H9 (cell line): ENCODE measurements at regions not wholly inside any gene's neighbourhood (a gene's known extent, or its start where the extent isn't known, plus 50 kb on each side); places are given as distances from the start of the nearest gene placed in this dataset.

Experiments used
- DNase-seq: peaks from one replicate; pipeline ENCODE4 v3.0.0-alpha.2; 2017
- H2AFZ ChIP-seq: one replicate; pipeline ENCODE4 v1.6.1; 2013; ENCODE audit warnings: mild to moderate bottlenecking, low read length, control low read depth, moderate library complexity
- H2AK5ac ChIP-seq: 2 replicates; pipeline ENCODE4 v1.6.1; 2013; ENCODE audit warnings: low read length, control low read depth, mixed read lengths; ENCODE audit not compliant: insufficient read length
- H2BK120ac ChIP-seq: one replicate; pipeline ENCODE4 v1.6.1; 2013; ENCODE audit warnings: low read depth, mild to moderate bottlenecking, low read length, control low read depth, inconsistent platforms; ENCODE audit not compliant: poor library complexity, severe bottlenecking
- H2BK12ac ChIP-seq: 2 replicates; pipeline ENCODE4 v1.6.1; 2013; ENCODE audit warnings: low read length, control low read depth, mixed read lengths, low read depth; ENCODE audit not compliant: insufficient read length
- H2BK15ac ChIP-seq: 2 replicates; pipeline ENCODE4 v1.6.1; 2013; ENCODE audit warnings: low read depth, low read length, control low read depth
- H2BK20ac ChIP-seq: one replicate; pipeline ENCODE4 v1.6.1; 2013; ENCODE audit warnings: low read depth, mild to moderate bottlenecking, low read length, control low read depth, inconsistent platforms; ENCODE audit not compliant: poor library complexity, severe bottlenecking
- H2BK5ac ChIP-seq: 2 replicates; pipeline ENCODE4 v1.6.1; 2013; ENCODE audit warnings: low read length, control low read depth, mixed read lengths; ENCODE audit not compliant: insufficient read length
- H3K14ac ChIP-seq: 2 replicates; pipeline ENCODE4 v1.6.1; 2013; ENCODE audit warnings: low read length, control low read depth; ENCODE audit not compliant: insufficient read depth
- H3K18ac ChIP-seq: 2 replicates; pipeline ENCODE4 v1.6.1; 2013; ENCODE audit warnings: low read depth, mild to moderate bottlenecking, mixed read lengths, low read length, control low read depth; ENCODE audit not compliant: insufficient read length
- H3K23ac ChIP-seq: 2 replicates; pipeline ENCODE4 v1.6.1; 2013; ENCODE audit warnings: low read length, control low read depth, mixed read lengths, low read depth; ENCODE audit not compliant: insufficient read length
- H3K23me2 ChIP-seq: 2 replicates; pipeline ENCODE4 v1.6.1; 2013; ENCODE audit warnings: low read depth, mild to moderate bottlenecking, mixed read lengths, low read length, control low read depth; ENCODE audit not compliant: insufficient read length, poor library complexity, severe bottlenecking
- H3K27ac ChIP-seq: 2 replicates; pipeline ENCODE4 v1.5.1; 2013; ENCODE audit warnings: low read length, control low read depth, mixed read lengths, low read depth; ENCODE audit not compliant: insufficient read length
- H3K27me3 ChIP-seq: 2 replicates; pipeline ENCODE4 v1.6.1; 2013; ENCODE audit warnings: low read length, control low read depth, inconsistent platforms; ENCODE audit not compliant: insufficient read depth
- H3K4ac ChIP-seq: 2 replicates; pipeline ENCODE4 v1.6.1; 2013; ENCODE audit warnings: low read depth, mild to moderate bottlenecking, control low read depth, inconsistent platforms, low read length, moderate library complexity
- H3K4me1 ChIP-seq: 2 replicates; pipeline ENCODE4 v1.6.1; 2013; ENCODE audit warnings: low read length, control low read depth, inconsistent platforms; ENCODE audit not compliant: insufficient read depth
- H3K4me2 ChIP-seq: 2 replicates; pipeline ENCODE4 v1.6.1; 2013; ENCODE audit warnings: low read length, control low read depth, mixed read lengths; ENCODE audit not compliant: insufficient read length, insufficient read depth
- H3K56ac ChIP-seq: 2 replicates; pipeline ENCODE4 v1.6.1; 2013; ENCODE audit warnings: low read depth, mild to moderate bottlenecking, mixed read lengths, low read length, control low read depth; ENCODE audit not compliant: insufficient read length
- H3K79me1 ChIP-seq: 2 replicates; pipeline ENCODE4 v1.6.1; 2013; ENCODE audit warnings: low read depth, mild to moderate bottlenecking, moderate library complexity, low read length, control low read depth, inconsistent platforms; ENCODE audit not compliant: insufficient read depth, poor library complexity, severe bottlenecking
- H3K79me2 ChIP-seq: 2 replicates; pipeline ENCODE4 v1.6.1; 2013; ENCODE audit warnings: low read length, control low read depth, inconsistent platforms; ENCODE audit not compliant: insufficient read depth
- H3K9ac ChIP-seq: 2 replicates; pipeline ENCODE4 v1.6.1; 2013; ENCODE audit warnings: low read length, control low read depth, mixed read lengths; ENCODE audit not compliant: insufficient read length; ENCODE audit errors: extremely low read depth
- H3K9me3 ChIP-seq: one replicate; pipeline ENCODE4 v1.6.1; 2013; ENCODE audit warnings: low read depth, low read length, inconsistent platforms; ENCODE audit not compliant: control insufficient read depth
- H3T11ph ChIP-seq: one replicate; pipeline ENCODE4 v1.6.1; 2013; ENCODE audit warnings: mild to moderate bottlenecking, low read length, control low read depth, inconsistent platforms
- H4K20me1 ChIP-seq: one replicate; pipeline ENCODE4 v1.6.1; 2013; ENCODE audit not compliant: control insufficient read depth, insufficient read length, insufficient read depth
- H4K5ac ChIP-seq: 2 replicates; pipeline ENCODE4 v1.6.1; 2013; ENCODE audit warnings: low read depth, mild to moderate bottlenecking, mixed read lengths, low read length, control low read depth; ENCODE audit not compliant: insufficient read length
- H4K8ac ChIP-seq: replicated peaks from 2 replicates; pipeline ENCODE4 v1.6.1; 2013; ENCODE audit warnings: low read length, control low read depth, mixed read lengths, low read depth; ENCODE audit not compliant: insufficient read length
- H4K91ac ChIP-seq: 2 replicates; pipeline ENCODE4 v1.6.1; 2013; ENCODE audit warnings: low read depth, mild to moderate bottlenecking, moderate library complexity, mixed read lengths, low read length, control low read depth; ENCODE audit not compliant: insufficient read length
- H3K27ac Mint-ChIP-seq, 3 experiments: 2 replicates in 2 of 3; 3 replicates in 1 of 3; pipeline ENCODE4 v1.8.0; 2020 to 2021; ENCODE audit warnings: mixed read lengths in 3 of 3, mild to moderate bottlenecking in 1 of 3, moderate library complexity in 1 of 3
- H3K27me3 Mint-ChIP-seq: 2 replicates; pipeline ENCODE4 v1.8.0; 2021; ENCODE audit warnings: low read depth, mild to moderate bottlenecking, moderate library complexity, mixed read lengths
- H3K36me3 Mint-ChIP-seq, 3 experiments: 2 replicates in 2 of 3; 3 replicates in 1 of 3; pipeline ENCODE4 v1.8.0; 2020 to 2021; ENCODE audit warnings: low read depth in 3 of 3, mixed read lengths in 3 of 3; ENCODE audit not compliant: insufficient read depth in 1 of 3
- H3K4me1 Mint-ChIP-seq, 2 experiments: 2 replicates each; pipeline ENCODE4 v1.8.0; 2020; ENCODE audit warnings: mixed read lengths in 2 of 2
- H3K4me3 Mint-ChIP-seq, 2 experiments: 2 replicates in 1 of 2; 3 replicates in 1 of 2; pipeline ENCODE4 v1.8.0; 2020 to 2021; ENCODE audit warnings: mild to moderate bottlenecking in 2 of 2, mixed read lengths in 2 of 2, moderate library complexity in 1 of 2
- H3K9me3 Mint-ChIP-seq, 2 experiments: 2 replicates in 1 of 2; 3 replicates in 1 of 2; pipeline ENCODE4 v1.8.0; 2020; ENCODE audit warnings: mild to moderate bottlenecking in 2 of 2, mixed read lengths in 2 of 2, moderate library complexity in 1 of 2
- WGBS: extraction: QIAGEN DNeasy Blood & Tissue Kit; methylation state at CpG from one replicate; pipeline ENCODE4 v1.1.7; 2013; ENCODE audit warnings: missing lambda C conversion rate, low lambda C conversion rate, mixed read lengths; ENCODE audit not compliant: insufficient read length; ENCODE audit errors: extremely low coverage; 5-methylcytosine and 5-hydroxymethylcytosine counted together
- TF ChIP-seq, protein P1 (sequence below): fragments of 200-600 bp; sonication (generic); conservative IDR thresholded peaks from 3 replicates; pipeline ENCODE4 v1.8.0; 2021; ENCODE audit warnings: antibody characterized with exemption, mild to moderate bottlenecking

DNA sequence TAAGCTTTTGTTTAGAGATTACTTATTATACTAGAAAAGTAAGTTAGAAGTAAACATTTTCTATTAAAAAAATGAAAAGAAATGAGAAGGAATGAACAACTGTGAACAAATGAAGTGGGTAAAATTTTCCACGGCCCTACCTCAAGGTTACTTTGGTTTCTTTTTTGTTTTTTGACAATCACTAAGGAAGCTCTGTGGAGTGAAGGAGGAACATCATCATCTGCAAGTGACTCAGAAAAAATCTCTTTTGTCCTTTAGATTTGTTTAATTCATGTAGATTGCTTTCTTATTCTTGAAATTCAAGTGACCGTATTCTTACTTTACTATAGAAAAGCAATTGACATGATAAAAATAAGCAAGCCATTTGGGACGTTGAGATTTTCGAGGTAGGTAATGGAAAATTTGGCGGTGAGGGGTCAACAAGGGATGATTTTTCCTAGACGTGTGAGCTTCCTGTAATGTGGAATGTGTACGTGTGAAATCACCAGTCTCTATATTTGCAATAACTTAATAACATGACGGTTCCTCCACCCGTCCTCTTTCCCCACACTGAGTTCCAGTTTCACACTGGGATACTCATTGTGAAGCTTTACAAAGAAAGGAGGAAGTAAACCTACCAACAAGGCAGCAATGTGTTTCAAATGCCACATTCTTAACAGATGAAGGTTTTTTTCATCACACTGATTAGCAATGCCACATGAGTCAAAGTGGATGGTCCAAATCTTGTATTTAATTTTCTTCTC is 62.3 kb upstream of the EGLN3 start:
- H3K23ac ChIP-seq = no peak overlapping the region
- peak overlapping the region; percentile 48 for H2AFZ ChIP-seq
- no peak overlapping the region for H2BK20ac ChIP-seq
- H3K79me2 ChIP-seq = no peaks in the 10 kb centered on the region
- no peak overlapping the region for H3T11ph ChIP-seq
- no peaks in the 10 kb centered on the region; the same call in 1 of the 2 replicates for H3K27me3 Mint-ChIP-seq
- H3K14ac ChIP-seq = no peak overlapping the region
- no peak overlapping the region for H4K5ac ChIP-seq
- TF ChIP-seq, protein P1, sequence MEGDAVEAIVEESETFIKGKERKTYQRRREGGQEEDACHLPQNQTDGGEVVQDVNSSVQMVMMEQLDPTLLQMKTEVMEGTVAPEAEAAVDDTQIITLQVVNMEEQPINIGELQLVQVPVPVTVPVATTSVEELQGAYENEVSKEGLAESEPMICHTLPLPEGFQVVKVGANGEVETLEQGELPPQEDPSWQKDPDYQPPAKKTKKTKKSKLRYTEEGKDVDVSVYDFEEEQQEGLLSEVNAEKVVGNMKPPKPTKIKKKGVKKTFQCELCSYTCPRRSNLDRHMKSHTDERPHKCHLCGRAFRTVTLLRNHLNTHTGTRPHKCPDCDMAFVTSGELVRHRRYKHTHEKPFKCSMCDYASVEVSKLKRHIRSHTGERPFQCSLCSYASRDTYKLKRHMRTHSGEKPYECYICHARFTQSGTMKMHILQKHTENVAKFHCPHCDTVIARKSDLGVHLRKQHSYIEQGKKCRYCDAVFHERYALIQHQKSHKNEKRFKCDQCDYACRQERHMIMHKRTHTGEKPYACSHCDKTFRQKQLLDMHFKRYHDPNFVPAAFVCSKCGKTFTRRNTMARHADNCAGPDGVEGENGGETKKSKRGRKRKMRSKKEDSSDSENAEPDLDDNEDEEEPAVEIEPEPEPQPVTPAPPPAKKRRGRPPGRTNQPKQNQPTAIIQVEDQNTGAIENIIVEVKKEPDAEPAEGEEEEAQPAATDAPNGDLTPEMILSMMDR = no peak
- H3K27ac ChIP-seq = peak overlapping the region; percentile 13
- H3K4ac ChIP-seq = no peak overlapping the region
- H3K36me3 Mint-ChIP-seq = no peaks in the 10 kb centered on the region
- WGBS = 100% methylated on average over 3 of the region's 9 CpGs
- no peak overlapping the region for H3K9ac ChIP-seq
- H3K27ac Mint-ChIP-seq = no peak overlapping the region
- no peaks in the 10 kb centered on the region for H3K27me3 ChIP-seq
- H4K91ac ChIP-seq = no peak overlapping the region
- no peaks in the 10 kb centered on the region for H3K23me2 ChIP-seq
- no peaks in the 10 kb centered on the region for H3K9me3 ChIP-seq
- no peak overlapping the region for H3K18ac ChIP-seq
- no peak overlapping the region for H2BK12ac ChIP-seq
- H3K79me1 ChIP-seq = no peaks in the 10 kb centered on the region
- no peak overlapping the region for H2AK5ac ChIP-seq
- no peak overlapping the region for H2BK5ac ChIP-seq
- no peak for DNase-seq
- no peak overlapping the region for H4K8ac ChIP-seq
- no peak overlapping the region for H2BK15ac ChIP-seq
- no peak overlapping the region for H3K4me3 Mint-ChIP-seq
- no peak overlapping the region for H3K4me2 ChIP-seq
- H2BK120ac ChIP-seq = no peak overlapping the region
- H3K4me1 ChIP-seq = peaks cover 9% of the 10 kb centered on the region
- no peak overlapping the region for H3K56ac ChIP-seq
- peaks cover 20% of the 10 kb centered on the region in 2 experiments for H3K4me1 Mint-ChIP-seq
- H4K20me1 ChIP-seq = no peaks in the 10 kb centered on the region
- no peaks in the 10 kb centered on the region for H3K9me3 Mint-ChIP-seq
